ENCODE measurements at regions not wholly inside any gene's neighbourhood (a gene's known extent, or its start where the extent isn't known, plus 50 kb on each side); places are given as distances from the start of the nearest gene placed in this dataset.

GRCh38 chr1:195608883-195609282 lies 999.4 kb downstream of the KCNT2 start:
- H3K4me1 ChIP-seq (ENCODE audit: control insufficient read depth, insufficient read depth, low read length) = no peaks in the 10 kb centered on the region
- no peaks in the 10 kb centered on the region for H3K36me3 ChIP-seq (ENCODE audit: control insufficient read depth, insufficient read depth, low read length)
- no peaks in the 10 kb centered on the region for H3K27me3 Mint-ChIP-seq (ENCODE audit: insufficient read depth)
- no peak overlapping the region for H3K27ac ChIP-seq (ENCODE audit: low read depth, low read length)
- no peak overlapping the region for H3K4me3 ChIP-seq (ENCODE audit: low read length)
- no peaks in the 10 kb centered on the region for H3K4me1 Mint-ChIP-seq
- no peaks in the 10 kb centered on the region for H3K27me3 ChIP-seq (ENCODE audit: control insufficient read depth, insufficient read depth, low read length, poor library complexity, severe bottlenecking)
- H3K4me3 Mint-ChIP-seq = no peak overlapping the region
- no peak overlapping the region for H3K9ac ChIP-seq (ENCODE audit: extremely low read depth, low read length, poor library complexity, severe bottlenecking)
- H3K9me3 Mint-ChIP-seq = no peaks in the 10 kb centered on the region
- H3K36me3 Mint-ChIP-seq (ENCODE audit: low read depth) = no peaks in the 10 kb centered on the region
- no peak overlapping the region for H3K27ac Mint-ChIP-seq
- WGBS, 2 experiments (ENCODE audit: insufficient coverage in 1 of 2, insufficient read length in 1 of 2) = 90 to 100% methylated on average over 1 of the region's 1 CpG
- TF ChIP-seq CTCF (conservative IDR thresholded peaks at IDR 0.05) = peak; percentile 71
- no peaks in the 10 kb centered on the region for H3K9me3 ChIP-seq (ENCODE audit: control insufficient read depth, low read length)
- no peak for DNase-seq

- no peaks in the 10 kb centered on the region for H3K36me3 ChIP-seq (ENCODE audit: control insufficient read depth, insufficient read depth, low read length)
- no peak for TF ChIP-seq CTCF (conservative IDR thresholded peaks at IDR 0.05)
- H3K27ac ChIP-seq (ENCODE audit: low read depth, low read length) = no peak overlapping the region
- no peaks in the 10 kb centered on the region for H3K4me1 ChIP-seq (ENCODE audit: control insufficient read depth, insufficient read depth, low read length)
- no peak overlapping the region for H3K27ac Mint-ChIP-seq
- no peaks in the 10 kb centered on the region for H3K36me3 Mint-ChIP-seq (ENCODE audit: low read depth)
- no peak overlapping the region for H3K9ac ChIP-seq (ENCODE audit: extremely low read depth, low read length, poor library complexity, severe bottlenecking)
- no peaks in the 10 kb centered on the region for H3K27me3 ChIP-seq (ENCODE audit: control insufficient read depth, insufficient read depth, low read length, poor library complexity, severe bottlenecking)
- H3K9me3 Mint-ChIP-seq = no peaks in the 10 kb centered on the region
- H3K4me3 ChIP-seq (ENCODE audit: low read length) = no peak overlapping the region
- no CpG with 5 or more reads among the region's 1 CpG for WGBS, 2 experiments (ENCODE audit: insufficient coverage in 1 of 2, insufficient read length in 1 of 2)
- no peaks in the 10 kb centered on the region for H3K4me1 Mint-ChIP-seq
- H3K9me3 ChIP-seq (ENCODE audit: control insufficient read depth, low read length) = no peaks in the 10 kb centered on the region
- H3K4me3 Mint-ChIP-seq = no peak overlapping the region
- DNase-seq = no peak
- H3K27me3 Mint-ChIP-seq (ENCODE audit: insufficient read depth) = no peaks in the 10 kb centered on the region
Observed at GRCh38 chr1:195606483-195606882, 1001.8 kb downstream of the KCNT2 start.

GRCh38 chr1:195604287-195604686 lies 1004.0 kb downstream of the KCNT2 start:
- Mint-ChIP-seq H3K27me3 (ENCODE audit: insufficient read depth) (no peaks in the 10 kb centered on the region), H3K4me3 (no peak overlapping the region), H3K9me3 (peaks cover 2% of the 10 kb centered on the region), H3K36me3 (ENCODE audit: low read depth) (no peaks in the 10 kb centered on the region), H3K4me1 (no peaks in the 10 kb centered on the region), H3K27ac (no peak overlapping the region)
- Histone ChIP-seq H3K9me3 (ENCODE audit: control insufficient read depth, low read length) (no peaks in the 10 kb centered on the region), H3K27ac (ENCODE audit: low read depth, low read length) (no peak overlapping the region), H3K36me3 (ENCODE audit: control insufficient read depth, insufficient read depth, low read length) (no peaks in the 10 kb centered on the region), H3K27me3 (ENCODE audit: control insufficient read depth, insufficient read depth, low read length, poor library complexity, severe bottlenecking) (no peaks in the 10 kb centered on the region), H3K4me1 (ENCODE audit: control insufficient read depth, insufficient read depth, low read length) (no peaks in the 10 kb centered on the region), H3K9ac (ENCODE audit: extremely low read depth, low read length, poor library complexity, severe bottlenecking) (no peak overlapping the region), H3K4me3 (ENCODE audit: low read length) (no peak overlapping the region)
- no peak for TF ChIP-seq CTCF (conservative IDR thresholded peaks at IDR 0.05)
- DNase-seq = no peak
- WGBS, 2 experiments (ENCODE audit: insufficient coverage in 1 of 2, insufficient read length in 1 of 2) = 100% methylated on average over 1 of the region's 1 CpG
